ENCODE measurements at regions not wholly inside any gene's neighbourhood (a gene's known extent, or its start where the extent isn't known, plus 50 kb on each side); places are given as distances from the start of the nearest gene placed in this dataset.

GRCh38 chr4:18847249-18847890, 825.8 kb upstream of the LCORL start:
- TF ChIP-seq, protein P1, sequence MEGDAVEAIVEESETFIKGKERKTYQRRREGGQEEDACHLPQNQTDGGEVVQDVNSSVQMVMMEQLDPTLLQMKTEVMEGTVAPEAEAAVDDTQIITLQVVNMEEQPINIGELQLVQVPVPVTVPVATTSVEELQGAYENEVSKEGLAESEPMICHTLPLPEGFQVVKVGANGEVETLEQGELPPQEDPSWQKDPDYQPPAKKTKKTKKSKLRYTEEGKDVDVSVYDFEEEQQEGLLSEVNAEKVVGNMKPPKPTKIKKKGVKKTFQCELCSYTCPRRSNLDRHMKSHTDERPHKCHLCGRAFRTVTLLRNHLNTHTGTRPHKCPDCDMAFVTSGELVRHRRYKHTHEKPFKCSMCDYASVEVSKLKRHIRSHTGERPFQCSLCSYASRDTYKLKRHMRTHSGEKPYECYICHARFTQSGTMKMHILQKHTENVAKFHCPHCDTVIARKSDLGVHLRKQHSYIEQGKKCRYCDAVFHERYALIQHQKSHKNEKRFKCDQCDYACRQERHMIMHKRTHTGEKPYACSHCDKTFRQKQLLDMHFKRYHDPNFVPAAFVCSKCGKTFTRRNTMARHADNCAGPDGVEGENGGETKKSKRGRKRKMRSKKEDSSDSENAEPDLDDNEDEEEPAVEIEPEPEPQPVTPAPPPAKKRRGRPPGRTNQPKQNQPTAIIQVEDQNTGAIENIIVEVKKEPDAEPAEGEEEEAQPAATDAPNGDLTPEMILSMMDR (IDR thresholded peaks at IDR 0.05; ENCODE audit: low read depth, low read length, missing control alignments) = no peak

DNA sequence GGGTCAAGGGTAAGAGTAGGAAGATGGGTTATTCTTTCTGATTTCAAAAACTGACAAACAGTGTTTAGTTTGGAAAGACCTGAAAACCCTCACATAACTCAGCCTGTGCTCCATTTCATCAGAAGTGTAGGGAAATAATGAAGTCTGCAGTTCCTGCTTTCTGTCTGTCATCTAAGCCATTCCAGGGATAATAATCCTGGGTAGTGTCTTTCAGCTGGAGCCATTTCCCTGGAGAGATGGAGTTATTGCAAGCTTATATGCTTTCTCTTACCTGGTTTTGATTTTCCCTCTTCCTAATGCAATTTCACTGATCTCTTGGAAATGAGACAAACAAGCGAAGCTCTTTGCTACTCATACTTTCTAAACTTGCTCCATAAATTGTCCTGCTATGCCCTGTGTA, 824.8 kb upstream of the LCORL start:
- no peak overlapping the region for H3K4me3 ChIP-seq (ENCODE audit: low read depth, low read length)
- TF ChIP-seq, protein P1 (IDR thresholded peaks at IDR 0.05; ENCODE audit: low read depth, low read length, missing control alignments) = no peak
- no peak for DNase-seq (ENCODE audit: low read depth)

More at GRCh38 chr4:18847249-18847890, 825.8 kb upstream of the LCORL start:
- DNase-seq (ENCODE audit: low read depth) = no peak
- H3K4me3 ChIP-seq (ENCODE audit: low read depth, low read length) = no peak overlapping the region

GRCh38 chr4:18844726-18845125, 823.2 kb upstream of the LCORL start:
- TF ChIP-seq, protein P1 (IDR thresholded peaks at IDR 0.05; ENCODE audit: low read depth, low read length, missing control alignments) = no peak
- no peak overlapping the region for H3K4me3 ChIP-seq (ENCODE audit: low read depth, low read length)
- no peak for DNase-seq (ENCODE audit: low read depth)

GRCh38 chr4:18842431-18842830, 820.9 kb upstream of the LCORL start:
- H3K4me3 ChIP-seq (ENCODE audit: low read depth, low read length) = no peak overlapping the region
- TF ChIP-seq, protein P1 (IDR thresholded peaks at IDR 0.05; ENCODE audit: low read depth, low read length, missing control alignments) = no peak

DNA sequence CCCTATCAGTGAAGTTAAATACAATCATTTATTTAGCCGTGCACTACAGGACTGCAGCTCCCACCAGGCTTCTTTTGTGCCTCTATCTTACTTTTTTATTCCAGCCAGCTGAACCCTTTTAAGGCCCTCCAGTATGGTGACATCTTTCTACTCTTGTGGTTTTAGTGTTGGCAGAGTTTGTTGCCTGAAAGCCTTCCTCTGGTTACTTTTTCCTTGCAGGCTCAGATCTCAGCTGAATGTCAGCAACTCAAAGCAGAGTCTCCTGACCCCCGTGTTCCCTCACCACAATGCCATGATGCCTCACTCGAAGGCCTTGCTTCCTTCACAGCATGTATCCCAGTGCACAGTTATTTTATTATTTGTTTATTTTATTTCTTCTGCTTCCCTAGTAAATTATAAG, 818.9 kb upstream of the LCORL start:
- TF ChIP-seq, protein P1 (IDR thresholded peaks at IDR 0.05; ENCODE audit: low read depth, low read length, missing control alignments) = no peak
- no peak overlapping the region for H3K4me3 ChIP-seq (ENCODE audit: low read depth, low read length)
- DNase-seq (ENCODE audit: low read depth) = no peak

More at GRCh38 chr4:18842431-18842830, 820.9 kb upstream of the LCORL start:
- DNase-seq (ENCODE audit: low read depth) = no peak

DNA sequence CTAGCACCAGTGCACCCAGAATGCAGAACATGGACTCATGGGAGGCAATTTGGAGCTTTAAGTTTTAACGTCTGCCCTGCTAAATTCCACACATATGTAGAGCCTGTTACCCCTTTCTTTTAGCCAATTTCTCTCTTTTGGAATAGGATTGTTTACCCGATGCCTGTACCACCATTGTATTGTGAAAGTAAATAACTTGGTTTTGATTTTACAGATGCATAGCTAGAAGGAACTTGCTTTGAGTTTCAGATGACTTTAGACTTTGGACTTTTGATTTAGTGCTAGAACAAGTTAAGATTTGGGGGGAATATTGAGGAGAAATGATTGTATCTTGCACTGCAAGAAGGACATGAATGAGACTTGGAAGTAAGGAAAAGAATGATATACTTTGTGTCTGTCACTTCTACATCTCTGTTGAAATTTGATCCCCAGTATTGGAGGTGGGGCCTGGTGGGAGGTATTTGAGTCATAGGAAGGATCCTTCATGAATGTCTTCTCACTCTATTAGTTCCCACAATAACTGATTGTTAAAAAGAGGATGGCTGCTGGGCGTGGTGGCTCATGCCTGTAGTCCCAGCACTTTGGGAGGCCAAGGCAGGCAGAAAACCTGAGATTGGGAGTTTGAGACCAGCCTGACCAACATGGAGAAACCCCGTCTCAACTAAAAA, 794.8 kb upstream of the LCORL start:
- no peak for DNase-seq (ENCODE audit: low read depth)
- no peak overlapping the region for H3K4me3 ChIP-seq (ENCODE audit: low read depth, low read length)
- TF ChIP-seq, protein P1 (IDR thresholded peaks at IDR 0.05; ENCODE audit: low read depth, low read length, missing control alignments) = no peak

- TF ChIP-seq, protein P1 (IDR thresholded peaks at IDR 0.05; ENCODE audit: low read depth, low read length, missing control alignments) = no peak
- DNase-seq (ENCODE audit: low read depth) = no peak
- H3K4me3 ChIP-seq (ENCODE audit: low read depth, low read length) = no peak overlapping the region
Observed at GRCh38 chr4:18815779-18816173, 794.2 kb upstream of the LCORL start.

All from GM12864 (cell line).